GM18861 (cell line): ENCODE measurements at regions not wholly inside any gene's neighbourhood (a gene's known extent, or its start where the extent isn't known, plus 50 kb on each side); places are given as distances from the start of the nearest gene placed in this dataset.
"Not testable (repeated sequence)": the region's sequence is repeated elsewhere in the genome, so short reads cannot be mapped to it uniquely, and the experiment has no call there.

Experiments
- ATAC-seq: cut with Tn5 transposase; IDR thresholded peaks from one replicate; pipeline ENCODE4 v1.9.1; 2021; ENCODE audit not compliant: unreplicated experiment

- no peak for ATAC-seq
These were observed 474.7 kb downstream of the PID1 start for GRCh38 chr2:228796386-228796785.

GRCh38 chr2:228793116-228793515 is 478.0 kb downstream of the PID1 start:
- no peak for ATAC-seq

- no peak for ATAC-seq
These were observed 484.2 kb downstream of the PID1 start for GRCh38 chr2:228786901-228787300.

- ATAC-seq = no peak
These were observed 488.8 kb downstream of the PID1 start for GRCh38 chr2:228782281-228782680.

GRCh38 chr2:228777855-228778355 is 493.2 kb downstream of the PID1 start:
- ATAC-seq = no peak

GRCh38 chr2:228774548-228774947 is 496.5 kb downstream of the PID1 start:
- no peak for ATAC-seq

GRCh38 chr2:228771774-228772173 is 499.3 kb downstream of the PID1 start:
- ATAC-seq = no peak

GRCh38 chr2:228771315-228771714 is 499.8 kb downstream of the PID1 start:
- no peak for ATAC-seq

- no peak for ATAC-seq
These were observed 502.3 kb downstream of the PID1 start for GRCh38 chr2:228768818-228769217.

- not testable (repeated sequence) for ATAC-seq
These were observed 502.9 kb downstream of the PID1 start for GRCh38 chr2:228768141-228768540.

GRCh38 chr2:228767196-228767595 is 503.9 kb downstream of the PID1 start:
- no peak for ATAC-seq

GRCh38 chr2:228763379-228763981 is 507.6 kb downstream of the PID1 start:
- ATAC-seq = no peak

- ATAC-seq = no peak
These were observed 508.5 kb downstream of the PID1 start for GRCh38 chr2:228762565-228762964.

GRCh38 chr2:228755661-228756060 is 515.4 kb downstream of the PID1 start:
- not testable (repeated sequence) for ATAC-seq

GRCh38 chr2:228747483-228747882 is 523.6 kb downstream of the PID1 start:
- no peak for ATAC-seq

GRCh38 chr2:228738671-228739380 is 532.3 kb downstream of the PID1 start:
- no peak for ATAC-seq

- ATAC-seq = no peak
These were observed 535.4 kb downstream of the PID1 start for GRCh38 chr2:228735697-228736096.

- ATAC-seq = no peak
These were observed 539.6 kb downstream of the PID1 start for GRCh38 chr2:228731517-228731916.

- ATAC-seq = no peak
These were observed 542.1 kb downstream of the PID1 start for GRCh38 chr2:228728961-228729360.

- ATAC-seq = no peak
These were observed 543.5 kb upstream of the SPHKAP start for GRCh38 chr2:228725031-228725430.

GRCh38 chr2:228723599-228723998 is 542.1 kb upstream of the SPHKAP start:
- ATAC-seq = no peak

- no peak for ATAC-seq
These were observed 540.8 kb upstream of the SPHKAP start for GRCh38 chr2:228722311-228722710.

GRCh38 chr2:228720895-228721294 is 539.4 kb upstream of the SPHKAP start:
- ATAC-seq = no peak
